NCI-H2029 treated with DMSO at 0.1 percent for 48 hours (cell line): ENCODE measurements at regions not wholly inside any gene's neighbourhood (a gene's known extent, or its start where the extent isn't known, plus 50 kb on each side); places are given as distances from the start of the nearest gene placed in this dataset.
"Not testable (repeated sequence)": the region's sequence is repeated elsewhere in the genome, so short reads cannot be mapped to it uniquely, and the experiment has no call there.

ENCODE experiments used
- DNase-seq: peaks from one replicate; lab custom pipeline; 2025; lab: John Stamatoyannopoulos, UW

DNA sequence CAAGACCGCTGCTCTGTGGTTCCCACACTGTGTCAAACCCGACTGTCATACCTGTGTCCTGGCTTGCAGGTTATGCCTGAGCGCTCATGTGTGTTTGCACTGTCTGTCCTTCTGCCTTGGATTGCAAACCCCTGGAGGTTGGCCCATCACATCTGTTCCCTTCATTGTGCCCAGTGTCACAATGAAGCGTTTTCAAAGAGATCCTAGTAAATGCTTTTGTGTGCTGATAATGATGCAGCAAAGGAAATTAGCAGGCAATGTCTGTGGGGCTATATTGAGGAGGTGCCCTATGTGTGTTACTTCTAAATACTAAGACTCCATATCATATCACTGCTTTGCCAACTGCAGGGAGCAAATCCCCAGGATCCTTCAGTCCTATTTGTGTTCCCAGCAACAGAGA is 424.4 kb upstream of the NFIA start:
- no peak for DNase-seq

DNA sequence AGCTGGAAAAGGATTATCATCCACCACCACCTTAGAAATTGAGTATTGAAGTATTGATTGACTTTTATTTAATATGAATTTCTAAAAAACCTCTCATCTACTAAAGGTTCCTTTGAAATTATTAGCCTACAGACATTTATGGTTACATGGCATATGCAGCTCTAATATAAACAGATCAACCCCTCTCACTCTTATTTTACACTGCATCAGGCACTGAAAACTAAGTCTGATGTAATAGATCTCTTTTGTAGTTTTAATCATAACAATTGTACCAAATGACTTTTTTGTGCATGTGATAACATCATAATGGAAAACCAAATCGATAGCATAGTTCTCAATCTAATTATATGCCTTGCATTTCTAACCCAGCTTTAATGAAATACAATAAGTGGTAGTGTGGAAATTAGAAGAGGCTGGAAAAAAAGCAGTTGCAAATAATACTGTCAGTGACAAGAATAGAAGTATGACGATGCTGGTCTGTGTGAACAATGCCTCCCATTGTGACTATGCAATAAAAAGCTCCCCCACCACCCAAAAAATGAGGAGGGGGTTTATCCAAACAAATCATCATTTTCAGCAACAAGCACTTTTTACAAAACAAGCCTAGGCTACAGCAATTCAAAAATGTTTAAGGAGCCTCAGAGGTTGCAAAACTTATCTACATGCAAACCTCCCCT is 426.5 kb upstream of the NFIA start:
- no peak for DNase-seq

DNA sequence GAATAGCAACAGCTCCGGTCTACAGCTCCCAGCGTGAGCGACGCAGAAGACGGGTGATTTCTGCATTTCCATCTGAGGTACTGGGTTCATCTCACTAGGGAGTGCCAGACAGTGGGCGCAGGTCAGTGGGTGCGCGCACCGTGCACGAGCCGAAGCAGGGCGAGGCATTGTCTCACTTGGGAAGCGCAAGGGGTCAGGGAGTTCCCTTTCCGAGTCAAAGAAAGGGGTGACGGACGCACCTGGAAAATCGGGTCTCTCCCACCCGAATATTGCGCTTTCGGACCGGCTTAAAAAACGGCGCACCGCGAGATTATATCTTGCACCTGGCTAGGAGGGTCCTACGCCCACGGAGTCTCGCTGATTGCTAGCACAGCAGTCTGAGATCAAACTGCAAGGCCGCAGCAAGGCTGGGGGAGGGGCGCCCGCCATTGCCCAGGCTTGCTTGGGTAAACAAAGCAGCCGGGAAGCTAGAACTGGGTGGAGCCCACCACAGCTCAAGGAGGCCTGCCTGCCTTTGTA is 442.3 kb upstream of the NFIA start:
- DNase-seq = not testable (repeated sequence)

DNA sequence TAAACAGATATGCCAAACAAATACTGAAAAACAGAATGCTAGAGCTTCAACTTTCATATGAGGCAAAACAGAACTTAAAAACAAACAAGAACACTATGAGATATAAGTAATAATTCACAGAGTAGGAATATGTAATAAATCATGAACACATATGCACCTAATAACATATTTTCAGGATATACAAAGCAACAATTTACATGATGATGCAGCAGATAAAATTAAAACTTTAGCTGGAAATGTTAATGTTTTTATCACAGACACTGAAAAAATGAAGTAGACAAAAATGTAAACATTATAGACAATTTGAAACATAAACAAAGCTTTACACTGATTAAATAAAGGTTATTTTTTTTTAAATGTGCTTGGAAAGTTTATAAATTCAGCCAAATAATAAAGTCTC is 443.1 kb upstream of the NFIA start:
- DNase-seq = no peak

DNA sequence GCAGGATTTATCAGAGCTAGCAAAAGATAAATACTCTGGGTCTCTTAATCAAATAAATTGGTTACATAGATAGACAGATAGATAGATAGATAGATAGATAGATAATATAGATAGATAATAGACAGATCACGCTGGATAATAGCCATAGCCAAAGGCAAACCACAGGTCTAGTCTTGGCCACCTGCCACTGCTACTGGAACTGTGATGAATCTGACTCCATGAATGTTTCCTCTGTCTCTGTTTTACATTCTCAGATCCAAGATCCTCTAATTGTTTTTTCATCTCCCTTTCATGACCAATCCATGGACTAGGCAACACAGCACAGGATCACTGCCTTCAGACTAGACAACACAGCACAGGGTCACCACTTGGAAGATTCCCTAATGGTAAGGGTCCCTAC is 444.7 kb upstream of the NFIA start:
- DNase-seq = no peak

DNA sequence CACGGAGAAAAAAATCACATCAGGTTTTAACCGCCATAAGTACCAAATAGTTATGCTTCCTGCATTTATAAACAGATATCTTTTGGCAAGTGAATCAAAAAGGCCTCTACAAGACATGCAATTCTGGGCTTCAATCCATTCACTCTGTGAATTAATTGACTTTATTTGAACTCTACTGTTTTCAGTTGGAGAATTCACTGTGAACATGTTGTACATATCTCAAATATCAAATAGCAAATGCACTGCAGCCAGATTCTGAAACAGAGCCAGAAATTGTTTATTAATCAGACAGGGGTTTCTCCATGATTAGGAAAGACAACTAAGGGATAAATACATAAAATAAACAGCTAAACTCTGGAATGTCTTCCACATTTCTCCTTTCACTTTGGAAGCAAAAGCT is 445.4 kb upstream of the NFIA start:
- no peak for DNase-seq

DNA sequence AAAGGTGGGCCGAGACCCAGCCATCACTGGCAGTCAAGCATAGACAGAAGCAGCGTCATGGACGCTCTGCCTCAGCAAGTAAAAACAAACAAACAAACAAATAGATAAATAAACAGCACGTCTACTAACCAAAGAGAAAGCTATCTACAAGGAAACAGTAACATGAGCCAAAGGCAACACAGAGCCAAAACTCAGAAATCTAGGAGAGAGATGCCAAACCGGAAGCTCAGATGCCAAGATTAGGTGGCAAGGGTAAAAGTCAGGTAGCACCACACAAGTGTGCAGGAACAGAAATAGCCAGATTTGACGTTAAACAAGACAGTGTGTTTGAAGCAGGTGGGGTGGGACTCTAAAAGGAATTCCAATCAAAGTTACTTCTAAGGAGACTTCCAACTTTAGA is 448.3 kb upstream of the NFIA start:
- peak; percentile 23 for DNase-seq

DNA sequence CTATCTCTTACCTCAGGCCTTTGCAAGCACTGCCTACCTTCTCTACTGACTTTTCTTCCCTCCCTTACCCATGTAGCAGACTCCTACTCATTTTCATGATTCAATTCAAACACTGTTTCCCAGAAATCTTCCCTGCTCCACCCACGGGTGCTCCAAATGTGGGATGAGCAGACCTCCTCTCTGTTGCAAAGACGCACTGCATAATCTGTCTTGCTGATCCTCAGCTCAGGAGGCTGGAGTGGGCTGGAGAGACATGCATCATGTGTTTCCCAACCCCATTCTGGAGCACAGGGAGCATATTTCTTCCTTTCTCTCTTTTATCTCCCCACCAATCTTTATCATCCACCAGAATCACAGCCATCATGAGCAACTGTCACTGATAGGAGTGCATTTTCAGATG is 459.9 kb upstream of the NFIA start:
- no peak for DNase-seq

DNA sequence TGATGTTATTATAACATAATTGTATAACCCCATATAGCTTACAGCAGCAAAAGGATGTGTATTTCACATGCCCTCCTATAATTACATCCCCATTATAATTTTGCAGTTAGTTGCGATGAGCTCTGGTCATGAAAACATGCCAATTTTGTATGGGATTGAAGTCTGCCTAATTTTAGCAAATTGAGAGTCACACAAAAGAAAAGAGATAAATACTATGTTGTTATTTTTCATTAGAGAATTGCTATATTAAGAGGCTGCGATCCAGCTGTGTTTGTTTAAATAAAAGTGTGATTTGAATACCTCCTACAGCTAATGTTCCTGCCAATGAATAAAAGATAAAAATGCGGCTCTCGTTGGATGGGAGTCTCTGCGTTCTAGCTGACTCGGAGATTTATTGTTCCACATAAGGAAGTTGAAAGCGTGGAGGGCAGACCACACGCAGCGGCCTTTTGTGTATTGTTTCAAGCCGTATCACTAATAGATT is 461.0 kb upstream of the NFIA start:
- peak; percentile 80 for DNase-seq

DNA sequence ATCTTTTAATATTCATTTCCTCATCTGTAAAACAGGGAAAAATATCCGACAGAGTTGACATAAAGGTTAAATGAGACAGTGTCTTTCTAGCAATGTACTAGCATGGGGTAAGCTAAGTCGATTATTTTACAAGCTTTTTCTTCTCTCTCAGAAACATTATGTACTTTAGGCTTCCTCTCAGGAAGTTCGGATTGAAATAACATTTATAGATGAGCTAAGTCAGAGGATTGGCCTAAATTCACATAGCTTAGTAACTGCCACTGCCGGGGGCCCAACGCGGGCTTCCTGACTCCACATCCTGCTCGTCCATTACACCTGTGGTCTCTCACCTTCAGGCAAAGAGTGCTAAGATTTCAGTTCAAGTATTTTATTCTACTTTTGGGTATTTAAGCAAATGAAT is 462.3 kb upstream of the NFIA start:
- DNase-seq = no peak

DNA sequence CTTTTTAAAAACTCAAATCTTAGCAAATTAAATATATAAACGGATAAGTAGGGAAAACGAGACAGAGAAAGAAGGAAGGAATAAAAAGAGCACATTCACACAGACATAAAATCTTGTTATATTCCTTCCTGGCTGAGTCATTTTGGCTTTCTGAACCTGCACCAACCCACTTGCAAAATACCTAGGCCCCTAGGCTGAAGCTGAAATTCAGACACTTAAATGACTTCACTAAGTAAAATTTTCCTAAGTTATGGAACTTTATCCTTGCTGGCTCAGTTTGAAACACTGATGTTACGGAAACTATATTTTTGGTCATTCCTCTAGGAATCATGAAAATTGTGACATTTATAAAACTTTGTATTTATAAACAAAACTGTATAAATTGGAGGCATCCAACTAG is 462.8 kb upstream of the NFIA start:
- DNase-seq = no peak

DNA sequence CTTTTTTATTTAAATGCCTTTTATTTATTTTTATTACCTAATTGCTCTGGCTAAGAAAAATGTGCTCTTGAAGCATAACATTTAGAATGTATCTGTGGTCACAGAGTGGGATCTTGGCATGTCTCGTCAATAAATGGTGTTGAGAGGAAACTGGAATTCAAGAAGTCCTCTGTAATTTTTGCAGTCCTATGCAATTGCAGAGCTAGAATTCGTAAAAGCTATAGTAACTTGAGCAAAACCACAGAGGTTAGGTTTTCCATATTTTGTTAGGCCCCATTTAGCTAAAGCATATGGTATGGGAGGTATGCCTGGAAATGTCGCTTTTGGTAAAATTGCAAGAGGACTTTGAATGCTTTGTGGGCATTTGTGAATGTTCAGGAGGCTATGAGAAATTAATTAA is 466.7 kb upstream of the NFIA start:
- no peak for DNase-seq

DNA sequence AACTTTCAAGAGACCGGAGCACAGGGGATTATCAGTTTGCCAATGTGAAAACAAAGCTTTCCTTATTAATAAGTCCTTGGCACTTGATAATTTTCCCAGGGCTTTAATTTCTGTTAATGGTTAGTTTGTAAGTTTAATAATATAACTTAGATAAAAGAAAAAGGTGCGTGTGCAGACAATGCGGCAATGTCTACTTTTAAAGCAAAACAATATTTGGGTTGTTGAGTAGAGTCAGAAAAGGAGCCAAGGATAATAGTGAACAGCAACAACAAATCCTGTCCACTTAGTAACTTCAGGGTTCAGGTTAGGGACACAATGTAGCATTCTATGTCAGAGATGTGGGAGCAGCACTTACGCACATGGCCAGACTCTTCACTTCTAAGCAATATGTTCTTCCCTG is 469.6 kb upstream of the NFIA start:
- no peak for DNase-seq

DNA sequence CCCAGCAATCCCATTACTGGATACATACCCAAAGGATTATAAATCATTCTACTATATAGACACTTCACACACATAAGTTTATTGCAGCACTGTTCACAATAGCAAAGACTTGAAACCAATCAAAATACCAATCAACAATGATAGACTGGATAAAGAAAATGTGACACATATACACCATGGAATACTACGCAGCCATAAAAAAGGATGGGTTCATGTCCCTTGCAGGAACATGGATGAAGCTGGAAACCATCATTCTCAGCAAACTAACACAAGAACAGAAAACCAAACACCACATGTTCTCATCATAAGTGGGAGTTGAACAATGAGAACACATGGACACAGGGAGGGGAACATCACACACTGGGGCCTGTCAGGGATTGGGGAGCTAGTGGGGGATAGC is 475.4 kb upstream of the NFIA start:
- not testable (repeated sequence) for DNase-seq

DNA sequence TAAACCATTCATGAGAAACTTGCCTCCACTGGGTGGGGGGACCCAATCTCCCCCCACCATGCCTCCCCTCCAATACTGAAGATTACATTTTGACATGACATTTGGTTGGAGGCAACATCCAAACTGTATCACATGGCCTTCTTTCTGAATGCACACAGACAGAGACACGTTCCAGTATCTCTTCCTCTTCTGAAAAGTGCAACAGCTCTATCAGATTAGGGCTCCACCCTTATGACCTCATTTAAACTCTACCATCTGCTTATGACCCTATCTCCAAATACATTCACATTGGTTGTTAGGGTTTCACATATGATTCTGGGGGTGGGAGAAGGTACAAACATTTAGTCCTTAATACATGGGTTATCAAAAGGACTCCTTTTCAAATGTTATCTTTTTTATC is 481.8 kb upstream of the NFIA start:
- DNase-seq = no peak

DNA sequence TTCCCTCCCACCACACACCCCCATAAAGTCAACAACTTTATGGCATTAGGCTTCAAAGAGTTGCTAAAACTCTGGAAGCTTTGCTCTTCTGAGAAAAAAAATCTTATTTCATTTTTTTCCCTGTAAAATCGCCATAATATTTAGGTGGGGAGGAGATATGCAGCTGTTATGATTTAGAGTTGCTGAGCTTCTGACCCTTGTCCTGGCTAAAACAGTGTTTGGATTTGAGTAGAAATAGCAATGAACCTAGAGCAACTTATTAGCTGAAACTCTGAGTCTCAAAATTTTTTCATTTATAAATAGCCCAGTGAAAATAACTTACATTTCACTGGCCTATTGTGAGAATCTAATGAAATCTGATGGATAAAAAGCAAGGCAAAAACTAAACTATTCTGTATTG is 482.8 kb upstream of the NFIA start:
- no peak for DNase-seq

DNA sequence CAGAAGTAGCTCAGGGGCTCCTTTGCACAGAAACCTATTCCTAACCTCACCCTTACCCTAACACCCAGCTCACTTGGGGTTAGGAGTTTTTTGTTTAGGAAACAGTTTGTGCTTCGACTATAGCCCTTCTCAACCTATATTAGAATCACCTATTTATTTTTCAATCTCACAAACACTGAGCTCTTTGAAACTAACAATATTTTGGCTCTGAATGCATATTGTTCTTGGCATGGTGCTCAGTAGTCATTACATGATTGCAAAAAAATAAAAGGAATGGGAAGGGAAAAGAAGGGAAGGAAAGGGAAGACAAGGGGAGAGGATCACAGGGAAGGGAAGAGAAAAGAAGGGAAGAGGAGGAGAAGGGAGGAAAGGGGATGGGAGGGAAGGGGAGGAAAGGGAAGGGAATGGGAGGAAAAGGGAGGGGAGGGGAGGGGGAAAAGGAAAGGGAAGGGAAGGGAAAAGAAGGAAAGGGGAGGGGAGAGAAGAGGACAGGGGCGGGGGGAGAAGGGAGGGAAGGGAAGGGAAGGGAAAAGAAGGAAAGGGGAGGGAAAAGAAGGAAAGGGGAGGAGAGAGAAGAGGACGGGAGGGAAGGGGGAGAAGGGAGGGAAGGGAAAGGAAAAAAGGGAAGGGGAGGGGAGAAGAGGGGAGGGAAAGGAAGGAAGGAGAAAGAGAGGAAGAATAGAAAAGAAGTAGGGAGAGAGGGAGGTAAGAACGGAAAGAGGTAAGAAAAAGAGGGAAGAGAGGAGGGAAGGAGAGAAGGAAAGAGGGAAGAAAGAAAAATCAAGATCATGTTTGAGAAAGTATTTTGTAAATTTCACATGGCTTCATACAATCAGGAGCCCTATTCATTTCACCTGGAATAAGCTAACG is 484.1 kb upstream of the NFIA start:
- DNase-seq = no peak

DNA sequence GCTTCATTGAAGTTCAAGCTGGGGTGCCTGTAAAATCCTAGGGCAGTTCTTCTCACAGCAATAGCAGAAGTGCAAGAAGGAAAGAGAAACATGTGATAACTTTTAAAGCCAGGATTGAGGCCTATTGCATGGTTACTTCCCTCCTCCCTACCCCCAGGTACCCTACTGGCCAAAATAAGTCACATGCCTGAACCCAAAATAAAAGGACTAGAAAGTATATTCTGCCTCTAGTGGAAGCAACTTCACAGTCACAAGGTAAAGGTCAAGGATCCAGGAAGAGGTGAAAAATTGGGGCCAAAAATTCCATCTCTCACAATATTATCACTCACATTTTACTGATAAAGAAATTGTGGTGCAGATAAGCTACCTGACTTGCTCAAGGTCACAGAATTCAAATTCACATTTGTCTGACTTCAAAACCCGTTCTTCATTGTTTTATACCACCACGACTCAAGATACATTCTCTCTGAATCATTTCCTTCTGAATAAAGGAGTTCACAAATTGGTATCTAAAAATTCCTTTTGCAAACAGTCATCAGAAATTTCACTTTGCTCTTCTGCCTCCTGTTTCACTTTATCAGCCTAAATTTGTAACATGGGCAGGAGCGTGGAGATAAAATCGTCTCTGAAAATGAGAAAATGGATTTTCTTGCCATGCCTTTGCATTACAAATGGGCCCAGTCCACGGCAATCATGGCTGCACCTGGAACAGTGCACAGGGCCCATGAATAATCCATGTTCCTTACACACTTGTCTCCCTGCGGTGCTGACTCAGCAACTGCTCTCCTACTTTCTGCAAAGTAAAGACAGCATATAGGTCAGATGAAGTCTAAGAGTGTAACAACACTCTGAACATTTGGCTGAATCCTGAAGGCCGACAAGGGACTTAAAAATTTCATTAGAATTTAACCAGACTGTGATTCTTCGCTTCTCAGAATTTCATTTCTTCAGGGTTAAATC is 485.3 kb upstream of the NFIA start:
- DNase-seq = no peak

DNA sequence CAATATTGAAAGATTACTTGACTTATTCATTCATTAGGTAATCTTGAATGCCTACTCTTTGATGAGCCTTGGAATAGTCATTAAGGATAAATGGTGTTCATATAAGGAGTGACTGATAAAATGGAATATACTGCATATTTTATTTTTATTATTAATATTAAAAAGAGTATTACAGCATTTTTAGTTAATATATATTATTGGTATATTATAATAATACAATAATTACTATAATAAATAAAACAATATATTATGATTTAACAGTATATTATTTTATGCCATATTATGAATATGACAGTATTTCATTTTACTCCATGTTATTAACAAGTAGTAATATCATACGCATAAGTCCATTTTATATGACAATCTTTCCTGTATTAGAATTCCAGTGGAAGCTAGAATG is 490.8 kb upstream of the NFIA start:
- no peak for DNase-seq

DNA sequence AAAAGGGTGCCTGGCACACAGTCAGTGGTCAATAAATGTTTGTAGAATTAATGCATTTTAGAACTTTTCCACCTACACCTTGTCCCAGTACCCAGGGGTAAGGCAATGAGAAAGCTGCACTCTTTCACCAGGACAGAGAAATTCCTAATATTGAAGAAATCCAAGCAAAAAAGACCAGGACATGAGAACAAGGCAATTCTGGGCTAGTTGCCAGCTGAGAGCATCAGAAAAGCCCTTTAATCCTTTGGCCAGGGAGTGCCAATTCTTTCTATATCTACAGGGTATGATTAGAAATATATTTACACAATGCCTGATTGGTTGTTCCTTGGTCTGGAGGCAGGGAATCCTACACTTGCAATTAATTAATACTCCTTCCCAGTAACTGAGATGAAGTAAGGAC is 492.4 kb upstream of the NFIA start:
- DNase-seq = peak; percentile 54

DNA sequence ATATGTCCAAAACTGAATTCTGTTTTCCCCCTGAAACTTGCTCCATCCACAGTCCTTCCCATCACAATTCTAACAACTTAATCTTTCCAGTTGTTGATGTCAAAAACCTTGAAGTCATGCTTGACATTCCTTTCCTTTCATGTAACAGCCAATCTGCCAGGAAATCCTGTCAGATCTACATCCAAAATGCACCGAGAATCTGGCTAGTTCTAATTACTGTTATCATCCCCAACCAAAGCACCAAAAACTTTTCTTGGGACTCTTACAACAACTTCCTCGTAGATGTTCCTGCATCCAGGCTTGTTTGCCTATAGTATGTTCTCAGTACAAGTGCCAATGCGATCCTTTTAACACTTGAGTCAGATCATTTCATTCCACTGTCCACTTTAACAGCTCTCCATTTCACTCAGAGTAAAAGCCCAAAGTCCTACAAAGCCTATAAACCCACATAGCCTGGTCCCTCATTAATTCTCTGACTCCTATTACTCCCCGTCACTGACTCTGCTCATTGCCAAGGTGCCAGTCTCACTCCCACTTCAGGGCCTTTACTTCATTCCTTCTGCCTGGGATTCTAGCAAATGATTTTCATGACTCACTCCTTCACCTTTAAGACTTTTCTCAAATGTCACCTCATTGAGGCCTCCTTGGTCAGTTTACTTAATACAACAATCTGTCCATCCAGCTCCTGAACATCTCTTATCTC is 493.2 kb upstream of the NFIA start:
- no peak for DNase-seq

DNA sequence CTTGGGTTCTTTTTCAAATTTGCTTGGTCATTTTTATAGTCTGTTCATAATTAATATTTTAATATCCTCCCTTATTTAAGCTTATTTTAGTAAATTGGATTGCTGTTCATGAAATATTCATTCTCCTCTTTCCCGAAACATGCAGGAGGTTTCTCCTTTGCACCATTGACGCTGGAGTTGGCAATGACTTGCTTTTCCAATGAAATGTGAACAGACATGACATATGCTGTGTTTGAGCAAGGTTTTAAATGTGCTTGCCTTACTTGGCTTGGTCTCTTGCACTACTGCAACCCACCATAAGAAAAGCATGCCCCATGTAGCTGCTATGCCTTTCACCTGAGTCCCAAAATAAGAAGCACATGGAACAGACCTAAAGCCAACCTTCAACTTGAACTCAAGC is 498.0 kb upstream of the NFIA start:
- no peak for DNase-seq
